ENCODE measurements at regions not wholly inside any gene's neighbourhood (a gene's known extent, or its start where the extent isn't known, plus 50 kb on each side); places are given as distances from the start of the nearest gene placed in this dataset.

- no peaks in the 10 kb centered on the region for H4K20me1 ChIP-seq (ENCODE audit: low read depth)
- no peak for TF ChIP-seq CTCF (IDR thresholded peaks at IDR 0.05)
- TF ChIP-seq EZH2 (IDR thresholded peaks at IDR 0.05), result no peak
- TF ChIP-seq EZH2phosphoT487 (IDR thresholded peaks at IDR 0.05), result no peak
- no peaks in the 10 kb centered on the region for H3K4me1 ChIP-seq
- Mint-ChIP-seq H3K27ac (no peak overlapping the region), H3K27me3 (ENCODE audit: insufficient read depth, low read depth) (peaks cover 4% of the 10 kb centered on the region), H3K36me3 (no peaks in the 10 kb centered on the region), H3K9me3 (peaks cover 3% of the 10 kb centered on the region), H3K4me3 (no peak overlapping the region), H3K4me1 (peaks cover 8% of the 10 kb centered on the region)
- no peak for DNase-seq (ENCODE audit: low spot score)
- no peaks in the 10 kb centered on the region for H3K27me3 ChIP-seq
- H3K4me3 ChIP-seq, result no peak overlapping the region
- H3K79me2 ChIP-seq (ENCODE audit: low read depth), result no peaks in the 10 kb centered on the region
- H2AFZ ChIP-seq (replicated peaks), result no peak overlapping the region
- no peak overlapping the region for H3K4me2 ChIP-seq
- no peaks in the 10 kb centered on the region for H3K36me3 ChIP-seq
- no peaks in the 10 kb centered on the region for H3F3A ChIP-seq (ENCODE audit: low read depth)
- no peak overlapping the region for H3K27ac ChIP-seq
- no peak overlapping the region for H3K9ac ChIP-seq
- no peaks in the 10 kb centered on the region for H3K9me3 ChIP-seq (ENCODE audit: low read depth)
These were observed 142.5 kb upstream of the VANGL1 start for GRCh38 chr1:115499253-115499652.

GRCh38 chr1:115496904-115497527, 144.8 kb upstream of the VANGL1 start:
- Histone ChIP-seq H3F3A (ENCODE audit: low read depth) (peaks cover 11% of the 10 kb centered on the region), H3K9me3 (ENCODE audit: low read depth) (no peaks in the 10 kb centered on the region), H3K9ac (no peak overlapping the region), H2AFZ (replicated peaks) (no peak overlapping the region), H3K4me1 (peaks cover 12% of the 10 kb centered on the region), H3K27ac (no peak overlapping the region), H4K20me1 (ENCODE audit: low read depth) (no peaks in the 10 kb centered on the region), H3K79me2 (ENCODE audit: low read depth) (no peaks in the 10 kb centered on the region), H3K4me2 (no peak overlapping the region), H3K4me3 (no peak overlapping the region), H3K27me3 (no peaks in the 10 kb centered on the region), H3K36me3 (no peaks in the 10 kb centered on the region)
- Mint-ChIP-seq H3K36me3 (no peaks in the 10 kb centered on the region), H3K9me3 (no peaks in the 10 kb centered on the region), H3K27me3 (ENCODE audit: insufficient read depth, low read depth) (peaks cover 4% of the 10 kb centered on the region), H3K4me3 (no peak overlapping the region), H3K27ac (no peak overlapping the region), H3K4me1 (peaks cover 13% of the 10 kb centered on the region)
- DNase-seq (ENCODE audit: low spot score), result no peak
- TF ChIP-seq EZH2phosphoT487 (IDR thresholded peaks at IDR 0.05) (no peak), EZH2 (IDR thresholded peaks at IDR 0.05) (no peak), CTCF (IDR thresholded peaks at IDR 0.05) (no peak)

GRCh38 chr1:115495625-115496024, 146.1 kb upstream of the VANGL1 start:
- no peak for TF ChIP-seq EZH2 (IDR thresholded peaks at IDR 0.05)
- TF ChIP-seq CTCF (IDR thresholded peaks at IDR 0.05), result no peak
- TF ChIP-seq EZH2phosphoT487 (IDR thresholded peaks at IDR 0.05), result no peak
- no peak overlapping the region for H2AFZ ChIP-seq (replicated peaks)

More at GRCh38 chr1:115495625-115496024, 146.1 kb upstream of the VANGL1 start:
- no peak for DNase-seq (ENCODE audit: low spot score)
- peaks cover 15% of the 10 kb centered on the region for H3K4me1 ChIP-seq
- no peak overlapping the region for H3K4me3 ChIP-seq
- no peaks in the 10 kb centered on the region for H3K9me3 ChIP-seq (ENCODE audit: low read depth)
- Mint-ChIP-seq H3K36me3 (no peaks in the 10 kb centered on the region), H3K9me3 (no peaks in the 10 kb centered on the region), H3K27me3 (ENCODE audit: insufficient read depth, low read depth) (peaks cover 4% of the 10 kb centered on the region), H3K4me1 (peaks cover 13% of the 10 kb centered on the region), H3K27ac (no peak overlapping the region), H3K4me3 (no peak overlapping the region)
- H3K9ac ChIP-seq, result no peak overlapping the region
- H3K27me3 ChIP-seq, result no peaks in the 10 kb centered on the region
- peaks cover 14% of the 10 kb centered on the region for H3F3A ChIP-seq (ENCODE audit: low read depth)
- no peaks in the 10 kb centered on the region for H4K20me1 ChIP-seq (ENCODE audit: low read depth)
- H3K4me2 ChIP-seq, result no peak overlapping the region
- H3K36me3 ChIP-seq, result no peaks in the 10 kb centered on the region
- no peak overlapping the region for H3K27ac ChIP-seq
- H3K79me2 ChIP-seq (ENCODE audit: low read depth), result no peaks in the 10 kb centered on the region
